Stimulated activated CD4-positive, alpha-beta T cell treated with anti-CD3 and anti-CD28 coated beads, Interleukin-1b, Interleukin-23, amount 100 ng/mL, for 24 hours (primary cell): ENCODE measurements at regions not wholly inside any gene's neighbourhood (a gene's known extent, or its start where the extent isn't known, plus 50 kb on each side); places are given as distances from the start of the nearest gene placed in this dataset.

Experiments
- DNase-seq, 4 experiments: peaks; one replicate each; pipeline ENCODE4 v3.0.0-alpha.2; 2020; ENCODE audit warnings: low read depth in 4 of 4, low spot score in 1 of 4

DNA sequence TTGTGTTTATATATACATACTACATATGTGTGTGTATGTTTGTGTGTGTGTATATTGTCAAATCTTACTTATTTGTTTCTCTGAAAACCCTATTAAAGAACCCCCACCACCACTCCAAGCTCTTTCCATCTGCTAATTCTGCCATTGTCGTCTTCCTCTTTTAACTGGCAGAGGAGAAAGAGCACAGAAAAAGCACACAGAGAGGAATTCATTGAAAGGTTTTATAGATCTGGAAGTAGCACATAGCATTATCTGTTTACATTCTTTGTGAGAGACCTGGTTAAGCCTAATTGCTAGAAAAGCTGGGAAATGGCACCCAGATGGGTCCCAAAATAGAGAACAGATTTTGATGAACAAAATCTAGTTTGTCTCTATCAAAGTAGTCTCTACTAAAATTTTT, 800.0 kb upstream of the PIK3C3 start:
- DNase-seq: no peak

DNA sequence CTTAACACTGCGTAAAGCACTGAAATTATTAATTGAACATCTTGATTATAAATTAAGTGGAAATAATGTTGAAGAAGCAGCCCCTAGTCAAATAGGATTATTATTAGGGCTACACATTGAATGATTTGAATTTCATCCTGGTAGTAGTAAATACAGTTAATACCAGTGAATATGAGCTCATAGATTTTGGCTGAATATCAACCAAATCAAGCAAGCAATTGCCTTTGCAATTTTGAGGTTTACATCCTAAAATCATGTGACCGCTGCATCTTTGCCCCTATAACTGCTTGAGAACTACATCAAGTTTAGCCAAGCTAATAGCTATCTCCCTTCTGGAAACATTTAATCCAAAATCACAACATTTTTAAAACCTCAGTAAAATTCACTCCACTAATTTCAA, 801.2 kb upstream of the PIK3C3 start:
- DNase-seq: no peak

GRCh38 chr18:41150316-41150715, 804.7 kb upstream of the PIK3C3 start:
- DNase-seq: no peak

- no peak for DNase-seq
Observed at GRCh38 chr18:41146301-41146700, 808.7 kb upstream of the PIK3C3 start.

- no peak for DNase-seq
Observed at GRCh38 chr18:41145516-41145915, 809.5 kb upstream of the PIK3C3 start.

GRCh38 chr18:41144441-41144840, 810.6 kb upstream of the PIK3C3 start:
- no peak for DNase-seq

- DNase-seq: no peak
Observed at GRCh38 chr18:41140506-41140905, 814.5 kb upstream of the PIK3C3 start.

DNA sequence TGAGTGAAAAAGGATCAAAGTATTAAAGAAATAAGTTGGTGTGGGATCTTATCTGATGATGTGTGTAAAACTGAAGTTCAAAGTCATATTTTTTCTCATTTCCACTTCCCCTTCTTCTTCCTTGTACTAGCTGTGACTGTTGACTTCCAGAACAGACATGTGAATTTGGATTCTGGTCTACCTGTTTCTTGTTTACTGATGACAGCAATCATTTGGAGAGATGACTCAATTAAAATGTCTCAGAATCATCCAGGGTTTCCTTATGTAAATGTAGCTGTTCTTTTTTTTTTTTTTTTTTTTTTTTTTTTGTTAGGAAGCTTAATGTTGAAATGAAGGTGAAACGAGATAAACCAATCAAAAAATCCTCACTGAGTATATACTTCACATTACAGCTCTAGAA, 819.9 kb upstream of the PIK3C3 start:
- DNase-seq: no peak

- DNase-seq: no peak
Observed at GRCh38 chr18:41134426-41134825, 820.6 kb upstream of the PIK3C3 start.

- no peak for DNase-seq
Observed at GRCh38 chr18:41131050-41131449, 824.0 kb upstream of the PIK3C3 start.

DNA sequence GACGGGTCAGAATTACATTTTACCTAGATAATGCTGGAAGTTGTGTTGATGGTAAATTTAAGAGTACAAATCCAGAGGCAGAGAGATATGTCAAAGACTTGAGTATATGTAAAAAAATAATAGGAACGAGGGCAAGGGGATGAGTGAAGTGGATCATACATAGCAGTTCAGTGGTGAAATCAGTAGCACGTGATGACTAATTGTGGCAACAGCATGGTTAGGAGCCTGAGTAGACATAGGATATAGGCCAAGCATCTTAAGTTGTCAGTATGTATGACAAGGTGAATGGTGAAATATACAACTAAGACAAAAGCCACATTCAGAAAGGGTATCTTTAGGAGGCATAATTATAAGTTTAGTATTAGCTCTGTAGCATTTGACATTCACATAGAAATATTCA, 826.5 kb upstream of the PIK3C3 start:
- DNase-seq: no peak

- DNase-seq: no peak
Observed at GRCh38 chr18:41128126-41128525, 826.9 kb upstream of the PIK3C3 start.

DNA sequence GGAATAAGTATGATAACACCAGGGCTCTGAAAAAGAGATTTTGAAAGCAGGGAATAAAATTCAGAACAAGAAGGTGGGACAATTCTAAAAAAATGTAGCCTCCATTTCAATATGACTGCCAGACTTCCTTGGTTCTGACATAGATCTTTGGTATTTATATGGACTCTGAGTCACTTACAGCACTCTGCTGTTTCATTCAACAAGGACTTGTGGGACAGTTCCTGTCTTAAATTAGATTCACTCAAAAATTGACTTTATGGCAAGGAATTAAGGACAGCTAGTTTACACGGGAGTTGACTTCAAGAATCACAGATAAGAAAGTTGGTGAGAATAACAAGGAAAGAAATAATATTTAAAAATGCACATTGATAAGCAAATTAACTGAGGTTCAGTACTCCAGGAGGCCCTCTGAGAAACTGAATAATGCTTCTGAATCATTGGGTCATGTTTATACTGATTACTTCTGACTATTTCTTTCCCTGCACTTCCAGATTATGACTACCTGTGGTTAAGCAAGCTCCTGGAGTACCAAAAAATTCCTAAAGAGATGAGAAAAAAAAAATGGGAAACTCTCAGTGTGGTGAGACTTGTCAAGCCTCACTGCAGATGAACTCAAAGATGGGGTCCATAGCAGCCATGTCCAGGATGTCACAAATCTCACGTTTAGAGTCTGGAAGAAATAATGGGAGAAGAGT, 828.3 kb upstream of the PIK3C3 start:
- DNase-seq: no peak

- no peak for DNase-seq
Observed at GRCh38 chr18:41121116-41121826, 833.8 kb upstream of the PIK3C3 start.

DNA sequence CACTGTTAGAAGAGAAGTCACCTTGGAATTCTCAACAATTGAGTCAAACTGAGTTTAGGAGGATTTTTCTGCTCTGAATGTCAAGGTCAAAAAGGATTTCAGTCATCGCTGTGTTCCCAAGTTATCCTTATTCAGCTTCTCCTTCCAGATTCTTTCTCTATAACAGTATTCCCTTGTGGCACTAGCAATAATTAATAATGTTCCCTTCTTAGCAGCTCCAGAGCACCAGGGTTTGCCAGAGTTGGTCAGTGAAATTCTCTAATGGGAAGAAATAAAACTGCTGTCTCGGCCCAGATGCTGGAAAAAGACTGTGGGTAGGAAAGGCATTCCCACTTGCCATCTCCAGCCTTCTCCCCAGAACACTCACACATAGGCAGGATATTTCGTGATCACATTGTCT, 836.0 kb upstream of the PIK3C3 start:
- DNase-seq: no peak

DNA sequence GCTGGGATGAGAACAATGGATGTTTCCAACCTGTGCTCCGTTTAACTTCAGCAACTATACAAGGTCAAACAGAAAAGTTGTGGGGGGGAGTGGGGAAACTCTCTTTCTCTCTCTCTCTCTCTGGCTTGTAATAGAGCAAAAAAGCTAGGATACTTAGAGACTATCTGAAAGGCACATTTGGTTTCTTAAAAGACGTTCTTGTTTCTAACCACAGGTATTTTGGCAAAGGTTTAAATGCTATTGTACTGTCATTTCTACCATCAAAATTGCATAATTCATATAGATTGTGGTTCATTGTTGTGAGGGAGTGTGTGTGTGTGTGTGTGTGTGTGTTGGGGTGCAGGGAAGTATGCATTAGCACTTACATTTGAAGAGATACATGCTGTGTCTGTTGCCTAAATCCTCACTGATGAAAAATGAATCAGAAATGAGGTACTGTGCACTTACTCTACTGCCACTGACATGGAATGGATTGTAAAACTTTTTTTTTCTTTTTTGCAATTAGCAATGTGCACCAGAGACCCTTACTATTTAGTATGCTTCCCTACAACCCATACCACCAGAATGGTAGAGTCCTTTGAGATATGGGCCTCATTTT, 841.0 kb upstream of the PIK3C3 start:
- no peak for DNase-seq

DNA sequence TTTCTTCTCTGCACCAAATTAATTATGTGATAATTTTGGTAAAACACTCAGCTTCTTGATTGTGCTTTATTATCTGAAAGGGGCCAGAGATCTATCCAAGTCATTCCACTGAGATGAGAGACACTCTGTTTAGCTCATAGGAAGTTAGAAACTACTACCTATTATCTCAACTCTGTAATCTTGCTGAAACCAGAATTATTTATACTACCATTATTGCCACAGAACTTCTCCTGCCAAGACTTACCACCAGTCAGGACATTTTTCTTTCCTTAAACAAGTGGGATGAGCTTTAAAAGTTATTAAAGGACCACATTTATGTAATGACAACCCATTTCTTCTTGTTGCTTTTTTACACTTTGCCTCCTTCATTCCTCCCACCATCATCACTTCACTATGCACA, 855.6 kb upstream of the PIK3C3 start:
- no peak for DNase-seq

DNA sequence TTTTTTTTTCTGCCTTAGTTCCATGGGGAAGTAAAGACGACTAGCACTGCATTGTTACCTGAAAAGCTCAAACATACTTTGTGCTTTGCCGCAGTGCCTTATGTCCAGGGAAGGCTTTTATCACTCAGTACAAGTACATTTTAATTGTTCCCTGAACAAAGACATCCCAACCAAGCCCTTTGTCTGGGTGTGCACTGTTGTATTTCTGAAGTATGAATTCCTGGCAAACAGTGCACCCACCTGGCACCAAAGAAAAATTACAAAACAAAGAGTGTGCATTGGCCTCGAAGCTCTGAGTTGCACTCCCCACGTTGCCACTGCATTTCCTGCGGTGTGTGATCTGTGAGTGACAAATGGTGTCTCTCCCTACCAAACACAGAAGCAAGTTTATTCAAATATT, 858.5 kb upstream of the PIK3C3 start:
- DNase-seq: no peak

DNA sequence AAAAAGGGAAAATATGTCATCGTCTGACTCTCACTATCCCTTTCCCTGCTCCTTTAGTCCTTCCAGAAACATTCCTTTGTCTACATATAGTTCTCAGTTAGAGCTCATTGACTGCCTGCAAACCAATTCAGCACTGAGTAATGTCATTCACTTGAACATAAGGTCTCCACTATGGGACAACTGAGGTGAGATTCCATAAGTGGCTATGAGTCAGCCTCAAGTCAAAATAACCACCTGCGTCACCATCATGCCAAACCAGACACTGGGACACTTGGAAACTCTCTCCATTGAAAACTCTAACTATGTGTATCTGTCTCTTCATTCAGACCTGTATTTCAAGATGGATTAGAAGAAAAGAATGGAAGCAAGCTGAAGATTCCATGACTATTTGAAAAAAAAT, 878.0 kb upstream of the PIK3C3 start:
- no peak for DNase-seq

DNA sequence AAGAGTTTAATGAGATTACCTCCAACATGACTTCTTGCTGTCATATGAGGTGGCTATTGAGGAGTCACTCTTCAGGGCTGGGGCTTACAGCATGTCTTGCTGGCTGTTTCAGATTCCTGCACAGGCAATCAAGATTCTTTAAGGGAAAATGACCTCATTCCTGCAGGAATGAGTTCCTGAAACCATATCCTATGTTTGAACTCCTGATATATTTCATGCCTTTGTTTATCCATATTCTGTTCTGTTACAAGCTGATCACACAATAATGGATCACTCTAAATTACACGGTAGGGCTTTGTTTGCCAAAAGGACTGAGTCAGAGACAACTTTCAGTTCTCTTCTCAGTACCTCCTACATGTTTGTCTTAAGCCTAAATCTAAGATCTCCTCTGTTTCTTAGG, 879.8 kb upstream of the PIK3C3 start:
- DNase-seq: no peak

GRCh38 chr18:41073372-41073954, 881.6 kb upstream of the PIK3C3 start:
- DNase-seq: no peak

- no peak for DNase-seq
Observed at GRCh38 chr18:41072946-41073345, 882.1 kb upstream of the PIK3C3 start.
